ENCODE measurements at regions not wholly inside any gene's neighbourhood (a gene's known extent, or its start where the extent isn't known, plus 50 kb on each side); places are given as distances from the start of the nearest gene placed in this dataset.

DNA sequence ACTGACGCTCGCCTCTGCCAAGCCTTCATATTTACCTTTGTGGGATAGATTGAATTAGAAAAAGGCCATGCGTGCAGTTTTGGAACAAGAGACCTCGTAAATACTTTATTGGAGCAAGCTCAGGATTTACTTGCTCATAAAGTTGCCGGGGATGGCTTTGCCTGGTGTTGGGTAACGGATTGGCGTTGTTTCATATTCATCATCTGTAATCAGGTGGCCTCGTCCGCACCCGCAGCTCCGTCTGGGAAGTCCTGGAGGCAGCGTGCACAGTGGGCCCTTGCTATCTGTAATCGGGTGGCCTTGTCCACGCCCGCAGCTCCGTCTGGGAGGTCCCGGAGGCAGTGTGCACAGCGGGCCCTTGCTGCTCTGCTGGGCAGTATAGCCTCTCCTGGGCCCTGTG, 1209.3 kb downstream of the BRD1 start:
- DNase-seq (ENCODE audit: low spot score) = no peak

DNA sequence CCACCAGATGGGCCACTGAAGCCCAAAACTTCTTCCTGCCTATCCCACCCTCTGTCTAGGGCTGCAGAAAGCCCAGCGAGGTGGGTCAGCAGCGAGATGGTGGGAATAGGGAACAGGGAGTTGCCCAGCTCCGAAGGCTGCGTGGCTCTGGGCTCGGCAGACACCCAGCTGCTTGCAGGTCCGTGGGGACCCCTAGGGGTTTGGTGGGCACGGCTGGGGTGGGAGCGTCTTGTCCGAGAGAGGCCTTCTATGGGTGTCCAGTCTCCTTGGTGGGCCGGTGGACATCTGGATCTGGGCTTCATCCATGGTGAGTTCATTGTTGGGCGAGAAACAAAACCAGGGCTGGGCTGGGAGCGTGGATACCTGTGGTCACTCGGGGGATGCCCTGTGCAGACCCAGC, 1211.0 kb downstream of the BRD1 start:
- DNase-seq (ENCODE audit: low spot score) = no peak

DNA sequence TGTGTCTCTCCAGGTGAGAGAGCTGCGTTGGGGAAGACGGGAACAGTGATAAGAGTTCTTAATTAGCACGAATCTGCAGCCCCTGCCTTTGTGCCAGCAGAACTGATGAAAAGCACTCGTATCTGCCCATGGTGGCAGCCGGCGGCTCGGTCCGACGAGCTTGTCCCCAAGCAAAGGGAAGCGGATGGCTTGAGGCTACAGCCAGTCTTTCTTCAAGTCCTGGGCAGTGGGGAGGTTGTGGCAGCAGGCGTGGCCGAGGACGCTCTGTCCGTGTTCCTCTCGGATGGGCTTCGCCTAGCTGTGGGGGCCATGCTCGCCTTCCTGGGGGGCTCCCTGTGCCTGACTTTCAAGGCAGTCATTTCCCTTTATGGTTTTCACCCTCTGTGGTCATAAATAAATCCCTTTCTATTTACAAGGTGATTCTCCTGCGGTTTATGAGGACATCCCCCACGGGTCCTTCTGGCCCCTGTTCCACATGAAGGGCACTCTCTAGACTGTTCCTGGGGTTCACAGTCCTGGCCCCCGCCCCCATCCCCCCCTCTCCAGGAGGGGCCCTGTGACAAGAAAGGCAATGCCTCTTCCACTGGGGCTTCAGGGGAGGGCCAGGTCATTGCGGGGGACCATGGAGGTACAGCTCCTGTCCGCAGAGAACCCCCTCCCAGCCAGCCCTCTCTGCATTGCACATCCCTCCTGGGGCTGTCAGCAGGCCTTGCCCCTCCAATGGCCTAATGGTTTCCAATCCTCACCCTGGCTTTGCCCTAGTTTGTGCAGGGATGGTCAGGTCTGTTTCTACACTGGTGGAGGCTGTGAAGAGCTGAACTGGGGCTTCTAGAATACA, 1212.3 kb downstream of the BRD1 start:
- DNase-seq (ENCODE audit: low spot score) = no peak

DNA sequence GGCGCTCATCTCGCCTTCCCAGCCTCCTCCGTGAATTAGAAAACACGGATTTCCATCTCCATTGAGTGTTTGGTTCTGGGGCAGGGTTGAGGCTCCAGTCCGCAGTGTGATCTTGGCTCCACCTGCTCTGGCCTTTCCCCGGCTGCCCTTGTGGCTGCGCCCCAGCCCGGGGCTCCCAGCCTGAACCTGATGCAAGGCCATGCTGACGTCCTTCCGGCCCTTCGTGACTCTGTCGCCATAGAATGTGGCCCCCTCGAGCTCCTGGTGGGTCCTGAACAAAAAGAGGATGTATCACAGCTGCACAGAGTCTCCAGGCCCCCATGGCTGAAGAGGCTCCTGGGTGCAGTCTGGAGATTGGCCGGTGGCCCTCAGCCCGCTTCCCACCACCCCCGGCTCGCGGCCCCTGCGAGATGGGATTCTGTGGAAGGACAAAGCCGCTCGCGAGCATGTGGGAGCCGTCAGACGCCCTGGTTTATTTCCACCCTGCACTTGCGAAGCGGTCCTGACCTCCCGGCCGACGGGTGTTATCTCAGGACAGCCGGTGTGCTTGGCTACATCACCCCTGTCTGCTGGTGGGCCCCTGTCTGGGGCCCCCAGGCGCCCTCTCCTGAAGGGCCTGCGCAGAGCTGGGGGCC, 1214.0 kb downstream of the BRD1 start:
- DNase-seq (ENCODE audit: low spot score) = no peak

DNA sequence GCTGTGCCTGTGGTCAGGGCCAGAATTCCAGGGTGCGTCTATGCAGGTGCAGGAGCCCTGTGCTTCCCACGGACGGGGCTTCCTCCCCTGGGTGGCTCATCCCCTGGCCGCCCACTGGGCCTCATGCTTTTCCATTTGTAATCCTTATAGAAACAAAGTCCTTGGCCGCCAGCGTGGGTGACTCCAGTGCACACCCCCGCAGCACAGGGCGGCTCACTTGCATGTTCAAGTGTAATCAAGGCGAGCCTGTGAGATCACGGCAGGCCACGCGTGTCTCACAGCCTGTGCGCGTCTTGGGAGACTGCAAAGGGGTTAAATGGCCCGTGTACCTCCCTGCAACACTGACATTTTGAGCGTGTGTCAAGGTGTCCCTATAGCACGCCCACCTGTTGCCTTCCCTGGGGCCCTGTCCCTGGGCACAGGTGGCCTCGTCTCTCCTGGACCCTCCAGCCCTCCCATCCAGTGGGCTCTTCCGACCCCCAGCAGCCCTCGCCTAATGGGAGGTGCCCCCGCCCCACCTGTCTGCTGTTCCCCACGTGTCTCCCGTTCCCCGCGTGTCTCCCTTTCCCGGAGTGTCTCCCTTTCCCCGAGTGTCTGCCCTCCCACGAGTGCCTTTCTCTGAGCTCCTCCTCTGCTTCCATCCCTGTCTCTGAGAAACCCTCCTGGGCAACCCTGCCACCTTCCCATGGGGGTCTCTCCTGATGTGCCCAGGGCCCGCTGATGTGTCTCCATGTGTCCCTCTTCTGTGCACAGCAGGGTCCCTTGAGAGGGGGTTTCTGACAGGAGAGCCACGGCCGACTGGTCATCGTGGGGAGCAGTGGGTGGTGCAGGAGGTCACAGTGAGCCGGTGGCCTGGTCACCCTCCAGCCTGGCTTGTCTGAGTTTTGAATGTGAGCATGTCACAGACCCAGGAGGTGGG, 1215.3 kb downstream of the BRD1 start:
- DNase-seq (ENCODE audit: low spot score) = no peak

DNA sequence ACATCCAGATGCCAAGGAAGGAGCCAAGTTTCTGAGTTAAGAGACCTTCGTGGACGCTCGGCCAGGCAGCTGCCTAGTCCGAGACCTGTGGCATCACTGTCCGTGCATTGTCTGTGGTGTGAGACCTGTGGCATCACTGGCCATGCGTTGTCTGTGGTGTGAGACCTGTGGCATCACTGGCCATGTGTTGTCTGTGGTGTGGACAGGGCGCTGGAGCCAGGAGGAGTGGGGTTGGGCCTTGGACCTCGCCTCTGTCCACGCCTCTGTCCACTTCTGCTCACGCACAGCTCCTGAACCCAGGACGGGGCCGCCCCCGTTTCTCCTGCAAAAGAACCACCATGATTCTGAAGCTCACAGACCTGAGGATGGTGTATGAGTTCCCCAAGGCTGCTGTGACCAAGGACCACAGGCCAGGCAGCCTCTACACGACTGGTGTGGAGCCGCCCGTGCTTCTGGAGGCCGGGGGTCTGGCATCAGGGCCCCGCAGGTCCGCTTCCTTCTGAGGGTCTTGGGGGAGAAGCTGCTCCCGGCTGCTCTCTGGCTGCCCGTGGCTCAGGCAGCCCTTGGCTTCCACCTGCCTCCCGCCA, 1218.3 kb downstream of the BRD1 start:
- no peak for DNase-seq (ENCODE audit: low spot score)

DNA sequence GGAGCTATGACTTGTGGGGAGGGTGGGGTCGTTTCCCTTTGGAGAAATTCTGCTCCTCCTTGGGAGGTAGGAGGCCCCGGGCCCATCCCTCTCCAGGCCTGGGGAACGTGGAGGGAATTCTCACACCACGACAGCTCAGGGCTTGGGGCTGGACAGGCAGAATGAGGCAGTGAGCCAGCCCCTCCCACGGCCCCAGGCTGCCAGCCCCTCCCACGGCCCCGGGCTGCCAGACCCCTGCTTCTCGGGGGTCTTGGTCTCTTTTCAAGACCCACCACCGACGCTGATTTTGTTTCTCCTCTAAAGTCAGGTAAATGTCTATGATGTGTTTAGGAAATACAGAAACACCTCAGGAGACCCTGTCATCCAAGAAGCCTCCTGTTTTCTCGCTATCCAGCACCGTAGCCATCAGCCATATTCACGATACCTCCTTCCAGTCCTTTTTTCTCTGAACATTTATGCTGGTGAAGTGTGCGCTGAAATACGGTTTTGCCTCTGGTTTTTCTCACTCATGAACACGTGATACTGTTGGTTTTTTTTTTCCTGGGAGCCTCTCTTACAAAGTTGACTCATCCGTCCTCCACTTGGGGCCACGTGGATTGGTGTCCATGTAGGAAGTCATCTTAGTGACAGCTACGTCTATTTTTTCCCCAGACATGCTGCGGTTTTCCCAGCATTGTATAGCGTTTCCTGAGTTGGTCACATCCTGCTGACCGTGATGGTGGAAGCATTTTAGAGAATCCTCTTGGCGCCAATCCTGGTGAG, 1219.6 kb downstream of the BRD1 start:
- DNase-seq (ENCODE audit: low spot score) = no peak

DNA sequence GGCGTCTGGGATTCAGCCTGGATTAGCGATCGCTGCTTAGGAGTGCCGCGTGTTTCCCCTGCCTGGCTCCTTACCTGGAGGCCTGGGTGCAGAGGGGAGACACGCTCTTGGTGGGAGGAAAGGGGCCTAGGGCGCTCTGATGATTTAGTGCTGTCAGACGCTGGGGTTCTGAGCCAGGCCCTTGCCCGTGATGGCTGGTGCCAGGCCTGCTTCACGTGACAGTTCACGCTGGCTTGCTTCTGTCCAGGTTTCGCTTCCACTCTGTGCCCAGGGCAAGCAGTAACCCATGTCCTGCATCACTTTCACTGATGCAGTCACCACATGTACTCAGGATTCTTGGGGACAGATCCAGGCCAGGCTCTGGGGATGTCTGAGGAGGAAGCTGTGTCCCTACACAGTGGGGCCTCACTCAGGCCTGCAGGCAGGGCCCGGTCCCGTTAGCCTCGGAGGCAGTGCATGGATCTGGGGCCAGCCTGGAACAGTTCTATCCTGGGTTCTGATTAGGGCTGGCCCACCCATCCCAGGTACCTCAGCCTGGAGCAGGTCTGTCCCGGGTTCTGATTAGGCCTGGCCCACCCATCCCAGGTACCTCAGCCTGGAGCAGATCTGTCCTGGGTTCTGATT, 1220.9 kb downstream of the BRD1 start:
- no peak for DNase-seq (ENCODE audit: low spot score)

DNA sequence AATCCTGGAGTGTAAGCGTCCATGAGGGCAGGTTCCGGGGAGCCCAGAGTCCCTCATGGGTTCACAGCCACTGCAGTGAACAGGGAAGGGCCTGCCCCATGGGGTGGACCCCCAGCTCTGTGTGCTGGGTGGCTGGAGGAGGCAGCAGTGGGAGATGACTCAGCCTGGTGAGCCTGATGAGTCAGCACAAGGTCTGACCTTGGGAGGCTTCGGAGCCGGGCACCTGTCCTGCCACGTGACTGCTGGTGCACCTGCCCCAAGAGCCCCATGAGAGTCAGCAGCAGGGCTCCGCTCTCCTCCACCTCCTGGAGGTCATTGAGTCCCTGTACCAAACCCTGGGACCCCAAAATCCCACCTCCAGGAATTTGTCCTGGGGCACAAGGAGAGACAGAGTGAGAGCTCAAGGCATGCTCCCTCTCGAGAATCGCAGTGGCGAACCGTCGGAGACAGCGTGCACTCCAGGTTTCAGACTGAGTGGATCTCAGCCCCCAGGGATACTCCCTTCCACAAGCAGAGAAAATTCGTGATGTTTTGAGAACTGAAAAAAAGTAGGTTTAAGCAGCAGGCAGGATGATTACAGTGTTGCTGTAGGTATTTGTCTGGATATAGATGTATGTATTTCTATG, 1221.7 kb downstream of the BRD1 start:
- DNase-seq (ENCODE audit: low spot score) = no peak

DNA sequence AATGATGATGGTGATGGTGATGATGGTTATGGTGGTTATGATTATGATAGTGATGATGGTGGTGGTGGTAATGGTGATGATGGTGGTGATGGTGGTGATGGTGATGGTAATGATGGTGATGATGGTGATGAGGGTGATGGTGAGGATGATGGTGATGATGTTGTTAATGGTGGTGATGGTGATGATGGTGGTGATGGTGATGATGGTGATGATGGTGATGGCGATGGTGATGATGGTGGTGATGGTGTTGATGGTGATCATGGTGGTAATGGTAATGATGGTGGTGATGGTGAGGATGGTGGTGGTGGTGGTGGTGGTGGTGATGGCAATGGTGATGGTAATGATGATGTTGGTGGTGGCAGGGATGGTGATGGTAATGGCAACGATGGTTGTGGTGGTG, 1222.5 kb downstream of the BRD1 start:
- DNase-seq (ENCODE audit: low spot score) = no peak

DNA sequence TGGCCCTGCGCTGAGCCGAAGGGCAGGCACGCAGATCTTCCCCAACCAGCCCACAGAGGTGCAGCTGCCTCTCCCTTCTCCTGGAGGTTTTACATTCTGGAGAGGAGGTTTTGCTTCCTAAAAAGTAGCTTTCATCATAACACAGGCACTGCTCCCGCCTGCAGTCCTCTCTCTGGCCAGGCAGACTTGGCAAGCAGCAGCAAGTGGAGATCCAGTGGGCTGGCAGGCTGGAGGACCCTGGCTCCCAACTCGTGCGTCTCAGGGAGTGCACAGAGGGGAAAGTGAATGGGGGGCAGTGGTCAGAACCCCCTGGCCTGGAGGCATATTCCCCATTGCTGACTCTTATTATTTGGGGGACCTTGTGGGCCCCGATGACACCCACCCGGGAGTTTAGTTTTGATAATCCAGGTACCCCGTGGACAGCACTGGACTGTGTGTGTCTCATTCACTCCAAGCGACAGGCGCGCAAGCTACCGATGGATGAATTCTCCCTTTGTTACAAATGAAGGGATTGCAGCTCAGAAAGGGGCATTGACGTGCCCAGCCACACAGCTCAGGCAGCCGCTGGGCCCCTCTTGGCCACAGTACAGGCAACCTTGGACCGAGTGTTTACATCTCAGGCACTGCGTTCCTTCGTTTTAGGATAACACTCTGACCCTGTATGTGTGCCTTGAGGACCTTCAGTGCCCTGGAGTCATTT, 1223.9 kb downstream of the BRD1 start:
- no peak for DNase-seq (ENCODE audit: low spot score)

DNA sequence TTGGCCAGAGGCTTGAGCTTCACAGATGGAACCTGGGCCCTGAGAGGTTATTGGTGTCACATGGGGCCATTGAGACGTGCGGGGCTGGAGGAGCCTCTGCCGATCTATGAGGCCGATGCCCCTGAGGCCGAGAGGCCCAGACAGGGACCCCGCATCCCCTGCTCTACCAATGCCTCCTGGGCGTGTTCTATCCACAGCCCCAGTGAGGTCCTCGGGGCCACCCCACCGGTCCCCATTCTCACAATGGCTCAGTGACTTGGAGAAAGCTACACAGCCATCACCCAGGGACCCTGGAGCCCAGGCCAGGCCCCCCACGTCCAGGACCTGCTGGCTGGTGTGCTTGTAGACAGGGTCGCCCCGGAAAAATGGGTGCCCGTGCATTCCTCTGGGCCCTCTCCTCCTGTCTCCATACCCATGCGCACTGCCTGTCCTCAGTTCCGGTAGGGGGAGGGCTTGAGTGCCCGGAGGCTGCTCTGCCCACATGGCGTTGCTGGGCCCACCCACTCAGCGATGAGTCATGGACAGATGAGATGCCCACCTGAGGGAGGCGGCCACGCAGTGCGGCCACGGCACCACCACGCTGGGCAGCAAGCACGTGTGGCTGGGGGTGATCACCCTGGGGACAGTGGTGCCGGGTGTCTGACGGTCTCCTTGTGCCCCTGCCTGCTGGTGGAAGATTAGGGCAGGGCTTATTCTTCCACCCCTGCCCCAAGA, 1224.7 kb downstream of the BRD1 start:
- DNase-seq (ENCODE audit: low spot score) = no peak

DNA sequence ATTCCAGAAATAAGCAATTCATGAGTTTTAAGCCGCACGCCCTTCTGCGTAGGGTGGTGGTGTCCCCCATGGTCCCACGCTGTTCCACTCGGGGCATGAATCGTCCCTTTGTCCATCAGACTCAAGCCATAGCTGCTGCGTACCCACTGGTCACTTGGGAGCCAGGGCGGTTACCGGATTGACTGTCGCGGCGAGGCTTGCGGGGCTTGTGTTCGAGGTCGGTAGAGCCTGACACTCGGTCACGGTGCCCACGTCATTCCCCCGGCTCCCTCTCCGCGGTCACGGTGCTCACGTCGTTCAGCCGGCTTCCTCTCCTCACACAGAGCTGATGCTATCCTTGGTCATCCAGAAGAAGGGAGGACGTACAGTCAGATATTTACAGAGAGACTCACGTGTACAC, 1227.0 kb downstream of the BRD1 start:
- no peak for DNase-seq (ENCODE audit: low spot score)

DNA sequence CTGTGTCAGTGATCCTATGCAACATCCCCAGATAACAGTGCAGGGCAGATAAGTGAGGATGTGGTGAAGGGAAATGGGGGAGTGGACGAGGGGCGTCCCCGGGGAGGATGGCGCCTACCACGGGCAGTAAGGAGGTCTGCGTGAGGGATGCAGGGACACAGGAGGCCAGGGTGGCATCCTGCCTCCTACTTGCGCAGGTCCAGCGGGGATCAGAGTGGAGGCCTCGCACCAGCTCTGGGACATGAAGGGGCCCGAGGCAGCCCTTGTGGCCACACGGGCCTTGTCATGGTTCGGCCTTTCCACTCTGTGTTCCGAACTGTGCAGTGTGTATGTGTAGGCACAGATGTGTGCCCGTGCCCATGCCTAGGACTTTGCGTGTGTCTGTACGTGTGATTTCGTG, 1227.5 kb downstream of the BRD1 start:
- DNase-seq (ENCODE audit: low spot score) = no peak

DNA sequence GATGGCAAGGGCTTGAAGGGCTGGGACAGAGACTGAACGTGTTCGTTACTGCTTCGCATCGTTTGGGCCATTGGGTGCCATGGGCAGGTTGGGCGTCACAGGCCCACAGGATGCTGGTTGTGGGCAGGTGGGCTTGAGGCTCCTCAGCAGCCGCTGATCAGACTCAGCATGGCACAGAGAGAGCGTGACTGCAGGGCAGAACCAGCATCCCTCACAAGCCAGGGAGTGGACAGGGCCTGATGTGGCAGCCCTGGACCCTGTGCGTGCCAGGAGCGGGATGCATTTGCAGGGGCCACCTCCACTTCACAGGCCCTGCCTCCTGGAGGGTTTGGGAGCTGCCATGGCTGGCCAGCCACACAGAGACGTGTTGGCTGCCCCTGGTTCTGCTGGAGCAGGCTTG, 1228.3 kb downstream of the BRD1 start:
- no peak for DNase-seq (ENCODE audit: low spot score)

DNA sequence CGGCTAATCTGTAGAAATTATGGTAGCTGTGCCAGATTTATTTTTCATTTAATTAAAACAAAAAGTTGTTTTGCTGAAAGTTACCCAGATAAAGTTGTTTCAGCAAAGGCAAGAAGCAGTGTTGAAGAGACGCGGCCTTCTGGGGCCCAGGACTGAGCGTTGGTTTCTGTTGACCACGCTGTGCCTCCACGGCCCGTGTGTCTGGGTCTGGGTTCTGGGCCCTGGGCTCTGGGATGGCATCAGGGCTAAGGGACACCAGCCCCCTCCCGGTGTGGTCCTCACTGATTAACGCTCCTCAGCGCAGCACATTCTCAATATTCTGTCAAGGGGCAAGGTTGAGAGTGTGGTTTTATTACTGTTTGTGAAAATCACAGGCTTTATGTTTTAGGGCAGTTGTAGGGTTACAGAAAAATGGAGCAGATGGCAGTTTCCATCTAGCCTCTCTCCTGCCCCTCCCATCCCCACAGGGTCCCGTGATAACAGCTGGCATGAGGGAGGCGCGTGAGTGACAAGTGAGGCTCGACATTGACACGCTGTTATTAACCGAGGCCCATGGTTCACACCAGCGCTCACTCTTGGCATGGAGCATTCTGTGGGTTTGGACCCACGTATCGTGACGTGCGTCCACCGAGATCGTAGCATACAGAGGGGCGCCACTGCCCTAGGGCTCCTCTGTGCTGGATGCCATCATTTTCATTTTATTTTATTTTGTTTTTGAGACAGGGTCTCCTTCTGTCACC, 1231.4 kb downstream of the BRD1 start:
- no peak for DNase-seq (ENCODE audit: low spot score)

DNA sequence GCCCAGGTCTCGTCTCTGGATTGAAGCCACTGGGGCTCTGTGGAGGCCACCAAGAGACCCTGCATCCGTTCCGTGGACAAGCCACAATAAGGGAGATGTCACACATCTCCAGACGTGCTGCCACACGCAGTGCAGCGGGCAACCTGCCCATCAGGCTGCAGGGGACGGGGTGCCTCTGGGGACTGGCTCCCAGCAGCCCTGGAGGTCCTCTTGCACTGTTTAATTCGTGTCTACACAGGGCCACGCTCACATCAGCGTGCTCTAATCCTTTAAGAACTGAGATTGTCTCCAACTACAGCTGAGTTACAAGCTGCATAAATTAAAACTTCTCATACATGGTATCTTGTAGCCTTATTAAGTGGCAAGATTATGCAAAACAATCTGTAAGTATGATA, 1232.2 kb downstream of the BRD1 start:
- DNase-seq (ENCODE audit: low spot score) = no peak

DNA sequence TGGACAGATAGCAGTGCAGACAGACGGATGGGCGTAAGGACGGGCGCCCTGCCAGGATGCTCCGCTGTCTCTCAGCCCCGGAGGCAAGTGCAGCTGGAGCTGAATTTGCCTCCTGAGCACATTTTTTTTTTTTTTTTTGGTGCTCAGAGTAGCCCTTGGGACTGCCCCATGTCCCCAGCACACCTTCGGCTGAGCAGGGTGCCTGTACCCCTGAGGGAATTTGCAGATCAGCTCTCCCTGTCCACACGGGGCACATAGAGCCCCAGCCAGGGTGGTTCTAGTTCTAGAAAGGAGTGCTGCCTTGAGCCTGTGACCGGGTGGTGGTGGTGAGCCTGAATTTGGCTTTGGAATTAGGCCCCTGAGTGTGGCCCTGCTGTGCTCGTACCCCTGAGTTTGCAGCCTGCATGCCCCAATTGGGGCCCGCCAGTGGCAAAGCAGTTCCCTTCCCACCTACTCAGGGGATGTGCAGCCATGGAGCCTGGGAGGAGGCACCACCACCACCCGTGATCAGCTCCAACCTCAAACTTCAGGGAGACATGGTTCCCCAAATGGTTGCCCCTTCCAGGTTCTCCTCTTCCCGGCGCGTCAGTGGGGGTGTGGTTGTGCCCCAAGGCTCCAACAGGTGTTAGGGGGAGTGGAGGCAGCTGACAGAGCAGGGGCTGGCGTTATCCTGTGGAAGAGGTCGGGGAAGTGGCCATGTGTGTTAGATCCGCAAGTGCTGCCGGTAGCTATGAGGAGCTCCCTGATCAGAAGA, 1232.7 kb downstream of the BRD1 start:
- DNase-seq (ENCODE audit: low spot score) = no peak

All from AG08396 (cell line).